GM23338 (cell line): ENCODE measurements at regions not wholly inside any gene's neighbourhood (a gene's known extent, or its start where the extent isn't known, plus 50 kb on each side); places are given as distances from the start of the nearest gene placed in this dataset.

Experiments used
- ATAC-seq: fragments of 200-7000 bp; cut with Tn5 transposase; 3 replicates; pipeline ENCODE4 v1.9.1; 2020
- DNase-seq: peaks from one replicate; pipeline ENCODE4 v3.0.0-alpha.2; 2015; ENCODE audit warnings: low spot score
- H2AFZ ChIP-seq: fragments of 200-600 bp; sonication (generic); 2 replicates; pipeline ENCODE4 v1.8.0; 2016; ENCODE audit warnings: antibody characterized with exemption, mild to moderate bottlenecking, moderate library complexity
- H3F3A ChIP-seq: fragments of 200-600 bp; sonication (generic); replicated peaks from 2 replicates; pipeline ENCODE4 v1.8.0; 2017; ENCODE audit warnings: antibody characterized with exemption, mixed run types, low read depth
- H3K27ac ChIP-seq: fragments of 200-600 bp; sonication (generic); 2 replicates; pipeline ENCODE4 v1.6.1; 2016; ENCODE audit warnings: low read depth
- H3K27me3 ChIP-seq: fragments of 200-600 bp; sonication (generic); 2 replicates; pipeline ENCODE4 v1.8.0; 2016; ENCODE audit warnings: mild to moderate bottlenecking, mixed run types, moderate library complexity; ENCODE audit not compliant: insufficient read depth
- H3K36me3 ChIP-seq: fragments of 200-600 bp; sonication (generic); 2 replicates; pipeline ENCODE4 v1.8.0; 2016; ENCODE audit warnings: mild to moderate bottlenecking; ENCODE audit not compliant: insufficient read depth
- H3K4me1 ChIP-seq: fragments of 200-600 bp; sonication (generic); 2 replicates; pipeline ENCODE4 v1.8.0; 2016; ENCODE audit warnings: mild to moderate bottlenecking, moderate library complexity; ENCODE audit not compliant: insufficient read depth
- H3K4me2 ChIP-seq: fragments of 200-600 bp; sonication (generic); 2 replicates; pipeline ENCODE4 v1.7.1; 2017; ENCODE audit warnings: mixed run types
- H3K4me3 ChIP-seq: fragments of 200-600 bp; sonication (generic); 2 replicates; pipeline ENCODE4 v1.6.1; 2016; ENCODE audit warnings: mixed run types
- H3K79me2 ChIP-seq: fragments of 200-600 bp; sonication (generic); replicated peaks from 2 replicates; pipeline ENCODE4 v1.8.0; 2017; ENCODE audit warnings: mild to moderate bottlenecking; ENCODE audit not compliant: insufficient read depth
- H3K9me2 ChIP-seq: fragments of 200-600 bp; sonication (generic); 2 replicates; pipeline ENCODE4 v1.8.0; 2017; ENCODE audit not compliant: insufficient read depth
- H4K20me1 ChIP-seq: fragments of 200-600 bp; sonication (generic); replicated peaks from 2 replicates; pipeline ENCODE4 v1.8.0; 2017; ENCODE audit warnings: mild to moderate bottlenecking; ENCODE audit not compliant: insufficient read depth
- H3K27ac Mint-ChIP-seq: 2 replicates; pipeline ENCODE4 v1.8.0; 2020; ENCODE audit warnings: inconsistent platforms, mild to moderate bottlenecking, moderate library complexity, mixed read lengths
- H3K27me3 Mint-ChIP-seq: 3 replicates; pipeline ENCODE4 v1.8.0; 2022; ENCODE audit warnings: low read depth, mild to moderate bottlenecking, moderate library complexity, mixed read lengths, inconsistent platforms; ENCODE audit not compliant: insufficient read depth, poor library complexity
- H3K36me3 Mint-ChIP-seq: 3 replicates; pipeline ENCODE4 v1.8.0; 2021; ENCODE audit warnings: low read depth, mild to moderate bottlenecking, inconsistent platforms, moderate library complexity, mixed read lengths
- H3K4me1 Mint-ChIP-seq: 3 replicates; pipeline ENCODE4 v1.8.0; 2020; ENCODE audit warnings: mild to moderate bottlenecking, inconsistent platforms, mixed read lengths
- H3K4me3 Mint-ChIP-seq: 3 replicates; pipeline ENCODE4 v1.8.0; 2021; ENCODE audit warnings: moderate library complexity, mild to moderate bottlenecking, inconsistent platforms, mixed read lengths
- H3K9me3 Mint-ChIP-seq: 3 replicates; pipeline ENCODE4 v1.8.0; 2020; ENCODE audit warnings: moderate library complexity, mild to moderate bottlenecking, inconsistent platforms, mixed read lengths
- EZH2 ChIP-seq: fragments of 200-600 bp; sonication (generic); IDR thresholded peaks from one replicate; pipeline ENCODE4 v1.8.0; 2017; ENCODE audit warnings: antibody characterized with exemption, mild to moderate bottlenecking, low read depth; ENCODE audit not compliant: unreplicated experiment
- JUNB ChIP-seq: IDR thresholded peaks from one replicate; pipeline ENCODE4 v1.6.1; 2016; ENCODE audit warnings: antibody characterized with exemption; ENCODE audit not compliant: unreplicated experiment
- NANOG ChIP-seq: IDR thresholded peaks from 2 replicates; pipeline ENCODE4 v1.6.1; 2016; ENCODE audit warnings: antibody characterized with exemption, borderline replicate concordance
- POLR2AphosphoS5 ChIP-seq: IDR thresholded peaks from 2 replicates; pipeline ENCODE4 v1.6.1; 2016; ENCODE audit warnings: antibody characterized with exemption, low read depth
- STAT1 ChIP-seq: IDR thresholded peaks from one replicate; pipeline ENCODE4 v1.6.1; 2016; ENCODE audit warnings: antibody characterized with exemption; ENCODE audit not compliant: unreplicated experiment
- ZNF114 ChIP-seq: fragments of 250-450 bp; sonication (Bioruptor Pico); IDR thresholded peaks from 2 replicates; pipeline ENCODE4 v1.5.0; 2020; ENCODE audit warnings: mild to moderate bottlenecking, moderate library complexity
- TF ChIP-seq, protein P1 (sequence below): IDR thresholded peaks from one replicate; pipeline ENCODE4 v1.6.1; 2018; ENCODE audit warnings: antibody characterized with exemption; ENCODE audit not compliant: unreplicated experiment
- TF ChIP-seq, protein P2 (sequence below), 2 experiments: fragments of 200-600 bp in 1 of 2; sonication (generic) in 1 of 2; conservative IDR thresholded peaks; 2 replicates each; pipeline versions ENCODE4 v1.5.1 to v1.6.1; 2016 to 2017; ENCODE audit warnings: antibody characterized with exemption in 2 of 2, low read depth in 2 of 2, mild to moderate bottlenecking in 2 of 2, moderate library complexity in 1 of 2
- TF ChIP-seq, protein P3 (sequence below): fragments of 250-450 bp; sonication (Bioruptor Pico); IDR thresholded peaks from 2 replicates; pipeline ENCODE4 v1.5.0; 2020; ENCODE audit warnings: mild to moderate bottlenecking, moderate library complexity

DNA sequence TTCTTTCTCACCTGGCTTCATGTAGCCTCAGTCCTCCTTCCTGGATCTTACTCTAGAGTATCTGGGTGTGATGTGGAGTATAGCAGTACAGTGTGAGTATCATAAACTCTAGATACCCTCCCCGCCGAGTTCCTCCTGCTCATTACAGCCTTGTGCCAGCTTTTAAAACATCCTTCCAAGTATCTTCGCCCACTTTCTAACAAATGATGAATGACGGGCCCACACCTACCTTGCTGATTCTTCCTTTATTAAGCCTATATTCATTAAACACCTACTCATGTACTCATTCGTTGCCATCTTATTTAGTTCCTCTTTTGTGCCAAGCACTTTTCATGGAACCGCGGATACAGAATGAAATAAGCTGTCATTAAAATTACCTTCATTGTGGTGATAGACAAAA, 1585.3 kb upstream of the TENM3 start (continued):
- TF ChIP-seq, protein P1, sequence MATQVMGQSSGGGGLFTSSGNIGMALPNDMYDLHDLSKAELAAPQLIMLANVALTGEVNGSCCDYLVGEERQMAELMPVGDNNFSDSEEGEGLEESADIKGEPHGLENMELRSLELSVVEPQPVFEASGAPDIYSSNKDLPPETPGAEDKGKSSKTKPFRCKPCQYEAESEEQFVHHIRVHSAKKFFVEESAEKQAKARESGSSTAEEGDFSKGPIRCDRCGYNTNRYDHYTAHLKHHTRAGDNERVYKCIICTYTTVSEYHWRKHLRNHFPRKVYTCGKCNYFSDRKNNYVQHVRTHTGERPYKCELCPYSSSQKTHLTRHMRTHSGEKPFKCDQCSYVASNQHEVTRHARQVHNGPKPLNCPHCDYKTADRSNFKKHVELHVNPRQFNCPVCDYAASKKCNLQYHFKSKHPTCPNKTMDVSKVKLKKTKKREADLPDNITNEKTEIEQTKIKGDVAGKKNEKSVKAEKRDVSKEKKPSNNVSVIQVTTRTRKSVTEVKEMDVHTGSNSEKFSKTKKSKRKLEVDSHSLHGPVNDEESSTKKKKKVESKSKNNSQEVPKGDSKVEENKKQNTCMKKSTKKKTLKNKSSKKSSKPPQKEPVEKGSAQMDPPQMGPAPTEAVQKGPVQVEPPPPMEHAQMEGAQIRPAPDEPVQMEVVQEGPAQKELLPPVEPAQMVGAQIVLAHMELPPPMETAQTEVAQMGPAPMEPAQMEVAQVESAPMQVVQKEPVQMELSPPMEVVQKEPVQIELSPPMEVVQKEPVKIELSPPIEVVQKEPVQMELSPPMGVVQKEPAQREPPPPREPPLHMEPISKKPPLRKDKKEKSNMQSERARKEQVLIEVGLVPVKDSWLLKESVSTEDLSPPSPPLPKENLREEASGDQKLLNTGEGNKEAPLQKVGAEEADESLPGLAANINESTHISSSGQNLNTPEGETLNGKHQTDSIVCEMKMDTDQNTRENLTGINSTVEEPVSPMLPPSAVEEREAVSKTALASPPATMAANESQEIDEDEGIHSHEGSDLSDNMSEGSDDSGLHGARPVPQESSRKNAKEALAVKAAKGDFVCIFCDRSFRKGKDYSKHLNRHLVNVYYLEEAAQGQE = no peak
- TF ChIP-seq NANOG = no peak

DNA sequence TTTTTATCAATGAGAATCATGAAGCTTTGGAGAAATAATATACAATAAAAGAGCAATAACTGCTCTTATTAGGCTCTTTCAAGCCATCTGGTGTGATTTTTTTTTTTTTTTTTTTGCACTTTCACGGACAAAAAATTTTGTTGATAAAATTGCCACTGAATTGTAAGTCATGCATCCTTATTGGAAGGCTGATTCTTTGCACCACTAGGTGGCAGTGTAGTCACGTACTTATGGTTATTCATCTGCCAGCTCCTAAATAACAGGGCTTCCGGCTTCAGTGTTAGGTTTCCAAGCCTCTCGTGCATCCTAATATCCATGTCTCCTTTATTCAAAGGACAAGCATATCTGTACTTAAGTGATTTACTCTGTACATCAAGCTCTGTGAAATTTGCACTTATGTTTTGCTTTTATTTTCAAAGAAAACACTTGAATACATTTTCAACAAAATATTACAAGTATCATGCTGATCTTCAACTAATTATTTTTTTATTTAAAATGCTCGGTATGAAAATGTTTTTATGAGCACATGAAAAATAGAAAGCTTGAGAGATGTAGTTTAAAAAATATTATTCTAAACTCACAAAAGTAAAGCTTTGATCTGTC, 1578.3 kb upstream of the TENM3 start:
- no peaks in the 10 kb centered on the region for H3K36me3 Mint-ChIP-seq
- TF ChIP-seq ZNF114 (CRISPR knock-in tag) (no peak), EZH2 (no peak), NANOG (no peak), JUNB (no peak), POLR2AphosphoS5 (no peak), STAT1 (no peak)
- TF ChIP-seq, protein P1 = no peak
- TF ChIP-seq, protein P2, sequence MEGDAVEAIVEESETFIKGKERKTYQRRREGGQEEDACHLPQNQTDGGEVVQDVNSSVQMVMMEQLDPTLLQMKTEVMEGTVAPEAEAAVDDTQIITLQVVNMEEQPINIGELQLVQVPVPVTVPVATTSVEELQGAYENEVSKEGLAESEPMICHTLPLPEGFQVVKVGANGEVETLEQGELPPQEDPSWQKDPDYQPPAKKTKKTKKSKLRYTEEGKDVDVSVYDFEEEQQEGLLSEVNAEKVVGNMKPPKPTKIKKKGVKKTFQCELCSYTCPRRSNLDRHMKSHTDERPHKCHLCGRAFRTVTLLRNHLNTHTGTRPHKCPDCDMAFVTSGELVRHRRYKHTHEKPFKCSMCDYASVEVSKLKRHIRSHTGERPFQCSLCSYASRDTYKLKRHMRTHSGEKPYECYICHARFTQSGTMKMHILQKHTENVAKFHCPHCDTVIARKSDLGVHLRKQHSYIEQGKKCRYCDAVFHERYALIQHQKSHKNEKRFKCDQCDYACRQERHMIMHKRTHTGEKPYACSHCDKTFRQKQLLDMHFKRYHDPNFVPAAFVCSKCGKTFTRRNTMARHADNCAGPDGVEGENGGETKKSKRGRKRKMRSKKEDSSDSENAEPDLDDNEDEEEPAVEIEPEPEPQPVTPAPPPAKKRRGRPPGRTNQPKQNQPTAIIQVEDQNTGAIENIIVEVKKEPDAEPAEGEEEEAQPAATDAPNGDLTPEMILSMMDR (conservative IDR thresholded peaks at IDR 0.05; ENCODE audit: low read depth in 2 of 2) = peak; percentile 86 to 91
- TF ChIP-seq, protein P3, sequence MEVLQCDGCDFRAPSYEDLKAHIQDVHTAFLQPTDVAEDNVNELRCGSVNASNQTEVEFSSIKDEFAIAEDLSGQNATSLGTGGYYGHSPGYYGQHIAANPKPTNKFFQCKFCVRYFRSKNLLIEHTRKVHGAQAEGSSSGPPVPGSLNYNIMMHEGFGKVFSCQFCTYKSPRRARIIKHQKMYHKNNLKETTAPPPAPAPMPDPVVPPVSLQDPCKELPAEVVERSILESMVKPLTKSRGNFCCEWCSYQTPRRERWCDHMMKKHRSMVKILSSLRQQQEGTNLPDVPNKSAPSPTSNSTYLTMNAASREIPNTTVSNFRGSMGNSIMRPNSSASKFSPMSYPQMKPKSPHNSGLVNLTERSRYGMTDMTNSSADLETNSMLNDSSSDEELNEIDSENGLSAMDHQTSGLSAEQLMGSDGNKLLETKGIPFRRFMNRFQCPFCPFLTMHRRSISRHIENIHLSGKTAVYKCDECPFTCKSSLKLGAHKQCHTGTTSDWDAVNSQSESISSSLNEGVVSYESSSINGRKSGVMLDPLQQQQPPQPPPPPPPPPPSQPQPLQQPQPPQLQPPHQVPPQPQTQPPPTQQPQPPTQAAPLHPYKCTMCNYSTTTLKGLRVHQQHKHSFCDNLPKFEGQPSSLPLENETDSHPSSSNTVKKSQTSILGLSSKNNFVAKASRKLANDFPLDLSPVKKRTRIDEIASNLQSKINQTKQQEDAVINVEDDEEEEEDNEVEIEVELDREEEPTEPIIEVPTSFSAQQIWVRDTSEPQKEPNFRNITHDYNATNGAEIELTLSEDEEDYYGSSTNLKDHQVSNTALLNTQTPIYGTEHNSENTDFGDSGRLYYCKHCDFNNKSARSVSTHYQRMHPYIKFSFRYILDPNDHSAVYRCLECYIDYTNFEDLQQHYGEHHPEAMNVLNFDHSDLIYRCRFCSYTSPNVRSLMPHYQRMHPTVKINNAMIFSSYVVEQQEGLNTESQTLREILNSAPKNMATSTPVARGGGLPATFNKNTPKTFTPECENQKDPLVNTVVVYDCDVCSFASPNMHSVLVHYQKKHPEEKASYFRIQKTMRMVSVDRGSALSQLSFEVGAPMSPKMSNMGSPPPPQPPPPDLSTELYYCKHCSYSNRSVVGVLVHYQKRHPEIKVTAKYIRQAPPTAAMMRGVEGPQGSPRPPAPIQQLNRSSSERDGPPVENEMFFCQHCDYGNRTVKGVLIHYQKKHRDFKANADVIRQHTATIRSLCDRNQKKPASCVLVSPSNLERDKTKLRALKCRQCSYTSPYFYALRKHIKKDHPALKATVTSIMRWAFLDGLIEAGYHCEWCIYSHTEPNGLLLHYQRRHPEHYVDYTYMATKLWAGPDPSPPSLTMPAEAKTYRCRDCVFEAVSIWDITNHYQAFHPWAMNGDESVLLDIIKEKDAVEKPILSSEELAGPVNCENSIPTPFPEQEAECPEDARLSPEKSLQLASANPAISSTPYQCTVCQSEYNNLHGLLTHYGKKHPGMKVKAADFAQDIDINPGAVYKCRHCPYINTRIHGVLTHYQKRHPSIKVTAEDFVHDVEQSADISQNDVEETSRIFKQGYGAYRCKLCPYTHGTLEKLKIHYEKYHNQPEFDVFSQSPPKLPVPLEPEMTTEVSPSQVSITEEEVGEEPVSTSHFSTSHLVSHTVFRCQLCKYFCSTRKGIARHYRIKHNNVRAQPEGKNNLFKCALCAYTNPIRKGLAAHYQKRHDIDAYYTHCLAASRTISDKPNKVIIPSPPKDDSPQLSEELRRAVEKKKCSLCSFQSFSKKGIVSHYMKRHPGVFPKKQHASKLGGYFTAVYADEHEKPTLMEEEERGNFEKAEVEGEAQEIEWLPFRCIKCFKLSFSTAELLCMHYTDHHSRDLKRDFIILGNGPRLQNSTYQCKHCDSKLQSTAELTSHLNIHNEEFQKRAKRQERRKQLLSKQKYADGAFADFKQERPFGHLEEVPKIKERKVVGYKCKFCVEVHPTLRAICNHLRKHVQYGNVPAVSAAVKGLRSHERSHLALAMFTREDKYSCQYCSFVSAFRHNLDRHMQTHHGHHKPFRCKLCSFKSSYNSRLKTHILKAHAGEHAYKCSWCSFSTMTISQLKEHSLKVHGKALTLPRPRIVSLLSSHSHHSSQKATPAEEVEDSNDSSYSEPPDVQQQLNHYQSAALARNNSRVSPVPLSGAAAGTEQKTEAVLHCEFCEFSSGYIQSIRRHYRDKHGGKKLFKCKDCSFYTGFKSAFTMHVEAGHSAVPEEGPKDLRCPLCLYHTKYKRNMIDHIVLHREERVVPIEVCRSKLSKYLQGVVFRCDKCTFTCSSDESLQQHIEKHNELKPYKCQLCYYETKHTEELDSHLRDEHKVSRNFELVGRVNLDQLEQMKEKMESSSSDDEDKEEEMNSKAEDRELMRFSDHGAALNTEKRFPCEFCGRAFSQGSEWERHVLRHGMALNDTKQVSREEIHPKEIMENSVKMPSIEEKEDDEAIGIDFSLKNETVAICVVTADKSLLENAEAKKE (CRISPR knock-in tag) = no peak
- peak; percentile 93 for DNase-seq
- H3K27ac Mint-ChIP-seq = no peak overlapping the region
- H3K9me3 Mint-ChIP-seq = no peaks in the 10 kb centered on the region
- Histone ChIP-seq H3K9me2 (no peaks in the 10 kb centered on the region), H3K4me2 (no peak overlapping the region), H3K4me1 (peaks cover 5% of the 10 kb centered on the region), H3K27me3 (no peaks in the 10 kb centered on the region), H3F3A (no peaks in the 10 kb centered on the region), H3K27ac (no peak overlapping the region), H4K20me1 (no peaks in the 10 kb centered on the region), H2AFZ (no peak overlapping the region), H3K36me3 (no peaks in the 10 kb centered on the region), H3K4me3 (no peak overlapping the region), H3K79me2 (no peaks in the 10 kb centered on the region)
- H3K27me3 Mint-ChIP-seq = no peaks in the 10 kb centered on the region
- H3K4me3 Mint-ChIP-seq = no peak overlapping the region
- H3K4me1 Mint-ChIP-seq = peaks cover 5% of the 10 kb centered on the region; the same call in 2 of the 3 replicates
- peak; percentile 88 for ATAC-seq
